HG03565 (cell line): ENCODE measurements at regions not wholly inside any gene's neighbourhood (a gene's known extent, or its start where the extent isn't known, plus 50 kb on each side); places are given as distances from the start of the nearest gene placed in this dataset.
A peak's percentile ranks its signal among the peaks of the same experiment; 100 is the strongest.
"Not testable (repeated sequence)": the region's sequence is repeated elsewhere in the genome, so short reads cannot be mapped to it uniquely, and the experiment has no call there.

Experiments
- ATAC-seq: cut with Tn5 transposase; IDR thresholded peaks from one replicate; pipeline ENCODE4 v1.9.1; 2021; ENCODE audit warnings: mild to moderate bottlenecking, moderate library complexity; ENCODE audit not compliant: unreplicated experiment

GRCh38 chrY:16490706-16491105, 1389.3 kb downstream of the CDY2B start:
- no peak for ATAC-seq

- no peak for ATAC-seq
Observed at GRCh38 chrY:16486696-16487215, 1393.3 kb downstream of the CDY2B start.

- no peak for ATAC-seq
Observed at GRCh38 chrY:16480031-16480430, 1400.0 kb downstream of the CDY2B start.

- ATAC-seq, result no peak
Observed at GRCh38 chrY:16474053-16474452, 1406.0 kb downstream of the CDY2B start.

- ATAC-seq, result no peak
Observed at GRCh38 chrY:16454799-16455198, 1425.2 kb downstream of the CDY2B start.

- no peak for ATAC-seq
Observed at GRCh38 chrY:16446152-16446551, 1433.9 kb downstream of the CDY2B start.

- peak; percentile 90 for ATAC-seq
Observed at GRCh38 chrY:16409206-16409923, 1470.7 kb downstream of the CDY2B start.

- ATAC-seq, result not testable (repeated sequence)
Observed at GRCh38 chrY:16379458-16379857, 1500.6 kb downstream of the CDY2B start.

- not testable (repeated sequence) for ATAC-seq
Observed at GRCh38 chrY:16341592-16341991, 1538.4 kb downstream of the CDY2B start.

GRCh38 chrY:16330032-16330758, 1549.8 kb downstream of the CDY2B start:
- not testable (repeated sequence) for ATAC-seq

GRCh38 chrY:16329135-16329820, 1550.7 kb downstream of the CDY2B start:
- ATAC-seq, result not testable (repeated sequence)
